ENCODE measurements at regions not wholly inside any gene's neighbourhood (a gene's known extent, or its start where the extent isn't known, plus 50 kb on each side); places are given as distances from the start of the nearest gene placed in this dataset.

GRCh38 chr1:207963427-207964194 lies 52.7 kb upstream of the CD34 start:
- peaks cover 43% of the 10 kb centered on the region for H3K4me1 ChIP-seq (ENCODE audit: control insufficient read depth, insufficient read depth, low read length)
- DNase-seq = peak; percentile 96

DNA sequence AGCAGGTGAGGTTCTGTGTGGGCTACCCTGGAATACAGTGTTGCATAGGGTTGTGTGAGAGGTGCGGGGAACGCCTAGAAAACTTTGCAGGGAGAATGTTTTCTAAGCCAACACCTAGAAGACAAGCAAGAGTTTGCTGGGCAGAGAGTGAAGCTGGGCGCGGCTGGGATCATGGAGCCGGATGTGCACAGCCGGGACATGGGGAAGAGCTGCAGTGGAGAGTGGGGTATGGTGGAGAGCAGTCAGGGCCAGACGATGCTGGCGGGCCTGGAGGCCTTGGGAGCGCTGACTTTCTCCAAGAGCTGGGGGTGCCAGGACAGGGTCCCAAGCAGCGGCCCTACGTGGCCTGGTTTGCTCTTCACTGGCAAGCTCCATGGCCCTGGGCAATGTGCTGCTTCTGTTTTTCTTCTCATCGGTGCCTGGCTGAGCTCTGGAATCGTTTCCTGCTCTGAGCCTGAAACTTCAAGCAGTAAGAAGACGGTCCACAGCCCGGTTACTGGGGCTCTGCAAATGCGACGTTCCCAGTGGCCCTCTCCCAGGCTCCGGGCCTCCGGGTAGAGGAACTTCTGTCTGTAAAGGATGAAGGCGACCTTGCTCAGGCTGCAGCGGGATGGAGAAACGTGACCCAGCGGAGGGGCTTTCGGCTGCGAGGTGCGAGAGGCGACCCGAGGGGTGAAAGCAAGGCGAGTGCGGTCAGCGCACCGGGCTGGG lies 51.9 kb upstream of the CD34 start:
- Histone ChIP-seq H3K27ac (ENCODE audit: low read length) (peak overlapping the region; percentile 93), H3K4me3 (ENCODE audit: low read length) (peak overlapping the region; percentile 54), H3K27me3 (ENCODE audit: control insufficient read depth, insufficient read depth, low read length) (peaks cover 3% of the 10 kb centered on the region), H3K36me3 (ENCODE audit: control insufficient read depth, insufficient read depth, low read length) (no peaks in the 10 kb centered on the region), H3K4me1 (ENCODE audit: control insufficient read depth, insufficient read depth, low read length) (peaks cover 39% of the 10 kb centered on the region), H3K9me3 (replicated peaks; ENCODE audit: control insufficient read depth, low read depth, low read length) (no peaks in the 10 kb centered on the region)
- WGBS (ENCODE audit: insufficient coverage) = 14% methylated on average over 29 of the region's 32 CpGs
- peak; percentile 82 for DNase-seq

More at GRCh38 chr1:207963427-207964194, 52.7 kb upstream of the CD34 start:
- Histone ChIP-seq H3K4me3 (ENCODE audit: low read length) (peak overlapping the region; percentile 54), H3K36me3 (ENCODE audit: control insufficient read depth, insufficient read depth, low read length) (no peaks in the 10 kb centered on the region), H3K9me3 (replicated peaks; ENCODE audit: control insufficient read depth, low read depth, low read length) (no peaks in the 10 kb centered on the region), H3K27ac (ENCODE audit: low read length) (peak overlapping the region; percentile 93), H3K27me3 (ENCODE audit: control insufficient read depth, insufficient read depth, low read length) (peaks cover 3% of the 10 kb centered on the region)
- WGBS (ENCODE audit: insufficient coverage) = under 1% methylated on average over 54 of the region's 59 CpGs
